SK-N-SH treated with all-trans-retinoic acid at 6 μM for 48 hours (cell line): ENCODE measurements at regions not wholly inside any gene's neighbourhood (a gene's known extent, or its start where the extent isn't known, plus 50 kb on each side); places are given as distances from the start of the nearest gene placed in this dataset.

Source experiments
- ATAC-seq: fragments of 200-7000 bp; cut with Tn5 transposase; 3 replicates; pipeline ENCODE4 v1.9.1; 2020; ENCODE audit warnings: mild to moderate bottlenecking, moderate library complexity
- ARNTL ChIP-seq: fragments of 450-650 bp; formaldehyde crosslinking; IDR thresholded peaks from 2 replicates; pipeline ENCODE4 v1.5.0; 2020; ENCODE audit warnings: low read depth, mild to moderate bottlenecking, moderate library complexity, borderline replicate concordance
- BACH2 ChIP-seq: fragments of 250-450 bp; sonication (Bioruptor Pico); IDR thresholded peaks from 2 replicates; pipeline ENCODE4 v1.9.0; 2021; ENCODE audit warnings: mild to moderate bottlenecking, borderline replicate concordance
- CSDC2 ChIP-seq: fragments of 250-450 bp; sonication (Bioruptor Pico); IDR thresholded peaks from 2 replicates; pipeline ENCODE4 v1.5.0; 2020; ENCODE audit warnings: mild to moderate bottlenecking, moderate library complexity
- CSRNP3 ChIP-seq: fragments of 250-450 bp; sonication (Bioruptor Pico); IDR thresholded peaks from 2 replicates; pipeline ENCODE4 v1.5.1; 2021; ENCODE audit warnings: mild to moderate bottlenecking, moderate library complexity
- ESRRG ChIP-seq: fragments of 250-450 bp; sonication (Bioruptor Pico); IDR thresholded peaks from 2 replicates; pipeline ENCODE4 v1.6.1; 2021; ENCODE audit warnings: mild to moderate bottlenecking
- GLIS3 ChIP-seq: fragments of 250-450 bp; sonication (Bioruptor Pico); IDR thresholded peaks from 2 replicates; pipeline ENCODE4 v1.5.0; 2020; ENCODE audit warnings: mild to moderate bottlenecking, moderate library complexity
- PATZ1 ChIP-seq: fragments of 250-450 bp; sonication (Bioruptor Pico); IDR thresholded peaks from 2 replicates; pipeline ENCODE4 v1.8.0; 2020; ENCODE audit warnings: mild to moderate bottlenecking, moderate library complexity, borderline replicate concordance
- POU6F1 ChIP-seq: fragments of 250-450 bp; sonication (Bioruptor Pico); IDR thresholded peaks from 2 replicates; pipeline ENCODE4 v1.8.0; 2021; ENCODE audit warnings: low read depth, mild to moderate bottlenecking, moderate library complexity, borderline replicate concordance
- PPARA ChIP-seq: fragments of 250-450 bp; sonication (Bioruptor Pico); IDR thresholded peaks from 2 replicates; pipeline ENCODE4 v1.5.0; 2020; ENCODE audit warnings: mild to moderate bottlenecking, borderline replicate concordance
- RARB ChIP-seq: fragments of 250-450 bp; sonication (Bioruptor Pico); IDR thresholded peaks from 2 replicates; pipeline ENCODE4 v1.8.0; 2021; ENCODE audit warnings: mild to moderate bottlenecking, moderate library complexity
- SNAI2 ChIP-seq: fragments of 250-450 bp; sonication (Bioruptor Pico); IDR thresholded peaks from 2 replicates; pipeline ENCODE4 v1.5.0; 2020; ENCODE audit warnings: mild to moderate bottlenecking, moderate library complexity
- TOX ChIP-seq: fragments of 250-450 bp; sonication (Bioruptor Pico); IDR thresholded peaks from 2 replicates; pipeline ENCODE4 v1.8.0; 2021; ENCODE audit warnings: mild to moderate bottlenecking, moderate library complexity, borderline replicate concordance
- TSHZ2 ChIP-seq: fragments of 250-450 bp; sonication (Bioruptor Pico); IDR thresholded peaks from 2 replicates; pipeline ENCODE4 v1.5.0; 2020; ENCODE audit warnings: mild to moderate bottlenecking, moderate library complexity
- ZC3H10 ChIP-seq: fragments of 250-450 bp; sonication (Bioruptor Pico); IDR thresholded peaks from 2 replicates; pipeline ENCODE4 v1.5.1; 2021; ENCODE audit warnings: mild to moderate bottlenecking, moderate library complexity
- ZFP3 ChIP-seq: fragments of 250-450 bp; sonication (Bioruptor Pico); IDR thresholded peaks from 2 replicates; pipeline ENCODE4 v1.5.0; 2020; ENCODE audit warnings: mild to moderate bottlenecking, moderate library complexity
- ZNF565 ChIP-seq: fragments of 450-650 bp; formaldehyde crosslinking; conservative IDR thresholded peaks from 2 replicates; pipeline ENCODE4 v1.5.0; 2020; ENCODE audit warnings: low read depth, mild to moderate bottlenecking, moderate library complexity
- ZNF70 ChIP-seq: fragments of 450-650 bp; formaldehyde crosslinking; IDR thresholded peaks from 2 replicates; pipeline ENCODE4 v1.5.0; 2020; ENCODE audit warnings: mild to moderate bottlenecking, moderate library complexity
- ZNF8 ChIP-seq: fragments of 450-650 bp; formaldehyde crosslinking; IDR thresholded peaks from 2 replicates; pipeline ENCODE4 v1.5.0; 2020; ENCODE audit warnings: mild to moderate bottlenecking, moderate library complexity

- no peak for ATAC-seq
- TF ChIP-seq BACH2 (no peak), ZNF8 (CRISPR knock-in tag) (no peak), SNAI2 (CRISPR knock-in tag) (no peak), PATZ1 (CRISPR knock-in tag) (no peak), ZNF565 (no peak)
- TF ChIP-seq, all 23 proteins: peak for 0
Observed at GRCh38 chr18:10270151-10270571, 184.3 kb upstream of the APCDD1 start.

GRCh38 chr18:10271481-10271880 is 183.0 kb upstream of the APCDD1 start:
- no peak for TF ChIP-seq BACH2
- no peak for TF ChIP-seq ESRRG (CRISPR knock-in tag)
- no peak for TF ChIP-seq POU6F1 (CRISPR knock-in tag)
- TF ChIP-seq TSHZ2 (CRISPR knock-in tag) = no peak
- TF ChIP-seq ZNF8 (CRISPR knock-in tag) = no peak
- no peak for TF ChIP-seq ARNTL
- no peak for TF ChIP-seq ZNF70
- TF ChIP-seq ZFP3 = no peak
- no peak for TF ChIP-seq ZC3H10 (CRISPR knock-in tag)
- ATAC-seq = no peak

- ATAC-seq = no peak
- TF ChIP-seq TSHZ2 (CRISPR knock-in tag) (no peak), ZNF565 (no peak), CSRNP3 (CRISPR knock-in tag) (no peak), BACH2 (no peak), CSDC2 (CRISPR knock-in tag) (no peak), TOX (CRISPR knock-in tag) (no peak), ZC3H10 (CRISPR knock-in tag) (no peak)
Observed at GRCh38 chr18:10274301-10274700, 180.1 kb upstream of the APCDD1 start.

- ATAC-seq = no peak
- TF ChIP-seq PPARA (CRISPR knock-in tag) (no peak), CSDC2 (CRISPR knock-in tag) (no peak)
Observed at GRCh38 chr18:10275486-10275885, 178.9 kb upstream of the APCDD1 start.

GRCh38 chr18:10278265-10278664 is 176.2 kb upstream of the APCDD1 start:
- no peak for ATAC-seq
- TF ChIP-seq ZNF8 (CRISPR knock-in tag) = no peak
- no peak for TF ChIP-seq PPARA (CRISPR knock-in tag)
- no peak for TF ChIP-seq TSHZ2 (CRISPR knock-in tag)
- TF ChIP-seq GLIS3 (CRISPR knock-in tag) = no peak
- TF ChIP-seq ARNTL = no peak
- no peak for TF ChIP-seq ZFP3
- TF ChIP-seq RARB = no peak
- TF ChIP-seq CSRNP3 (CRISPR knock-in tag) = no peak
